ENCODE measurements at regions not wholly inside any gene's neighbourhood (a gene's known extent, or its start where the extent isn't known, plus 50 kb on each side); places are given as distances from the start of the nearest gene placed in this dataset.

DNA sequence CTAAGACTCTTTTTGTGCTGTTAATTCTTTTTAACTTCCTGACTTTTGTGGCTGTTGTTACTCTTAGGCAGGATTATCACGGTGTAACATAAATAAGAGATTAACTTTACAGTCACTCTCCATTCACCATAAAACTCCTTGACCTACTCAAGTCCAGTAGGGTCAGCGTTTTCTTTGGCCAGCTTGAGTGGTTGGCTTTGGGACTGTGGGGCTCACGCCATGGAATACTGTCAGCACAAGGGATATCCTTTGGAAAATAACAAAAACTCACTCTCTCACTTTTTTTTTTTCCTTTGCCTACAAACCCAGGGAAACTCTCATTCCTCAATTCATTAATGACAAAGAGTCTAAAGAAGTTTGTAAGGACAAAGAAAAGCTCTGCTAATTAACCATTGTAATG is 89.4 kb upstream of the TLL1 start:
- Histone ChIP-seq H3K4me1 (ENCODE audit: control insufficient read depth, extremely low read depth, insufficient read depth, low read length) (no peaks in the 10 kb centered on the region), H2AFZ (ENCODE audit: low read length) (no peak overlapping the region), H4K20me1 (ENCODE audit: control insufficient read depth, extremely low read depth, insufficient read depth, low read length) (no peaks in the 10 kb centered on the region), H3K27ac (ENCODE audit: insufficient read depth, low read length) (no peak overlapping the region), H3K27me3 (ENCODE audit: control insufficient read depth, insufficient read depth, low read length) (no peaks in the 10 kb centered on the region), H3K9me3 (ENCODE audit: control insufficient read depth, insufficient read depth, low read depth, low read length) (no peaks in the 10 kb centered on the region), H3K4me2 (ENCODE audit: extremely low read depth, insufficient read depth, low read length) (no peak overlapping the region), H3K9ac (ENCODE audit: insufficient read depth, low read length) (no peak overlapping the region), H3K4me3 (replicated peaks in 1 of 4; ENCODE audit: control extremely low read depth in 1 of 4, insufficient read depth in 1 of 4, low read depth in 3 of 4, low read length in 4 of 4) (no peak overlapping the region), H3K79me2 (ENCODE audit: control insufficient read depth, insufficient read depth, low read length) (no peaks in the 10 kb centered on the region), H3K36me3 (ENCODE audit: control insufficient read depth, insufficient read depth, low read length) (no peaks in the 10 kb centered on the region)
- DNase-seq (ENCODE audit: low read depth in 2 of 2), result no peak
- TF ChIP-seq, protein P1, sequence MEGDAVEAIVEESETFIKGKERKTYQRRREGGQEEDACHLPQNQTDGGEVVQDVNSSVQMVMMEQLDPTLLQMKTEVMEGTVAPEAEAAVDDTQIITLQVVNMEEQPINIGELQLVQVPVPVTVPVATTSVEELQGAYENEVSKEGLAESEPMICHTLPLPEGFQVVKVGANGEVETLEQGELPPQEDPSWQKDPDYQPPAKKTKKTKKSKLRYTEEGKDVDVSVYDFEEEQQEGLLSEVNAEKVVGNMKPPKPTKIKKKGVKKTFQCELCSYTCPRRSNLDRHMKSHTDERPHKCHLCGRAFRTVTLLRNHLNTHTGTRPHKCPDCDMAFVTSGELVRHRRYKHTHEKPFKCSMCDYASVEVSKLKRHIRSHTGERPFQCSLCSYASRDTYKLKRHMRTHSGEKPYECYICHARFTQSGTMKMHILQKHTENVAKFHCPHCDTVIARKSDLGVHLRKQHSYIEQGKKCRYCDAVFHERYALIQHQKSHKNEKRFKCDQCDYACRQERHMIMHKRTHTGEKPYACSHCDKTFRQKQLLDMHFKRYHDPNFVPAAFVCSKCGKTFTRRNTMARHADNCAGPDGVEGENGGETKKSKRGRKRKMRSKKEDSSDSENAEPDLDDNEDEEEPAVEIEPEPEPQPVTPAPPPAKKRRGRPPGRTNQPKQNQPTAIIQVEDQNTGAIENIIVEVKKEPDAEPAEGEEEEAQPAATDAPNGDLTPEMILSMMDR (conservative IDR thresholded peaks at IDR 0.05 in 1 of 2, IDR thresholded peaks at IDR 0.05 in 1 of 2; ENCODE audit: low read depth in 1 of 2, low read length in 2 of 2), result no peak
- TF ChIP-seq EZH2 (IDR thresholded peaks at IDR 0.05; ENCODE audit: low read length, missing control alignments), result no peak

DNA sequence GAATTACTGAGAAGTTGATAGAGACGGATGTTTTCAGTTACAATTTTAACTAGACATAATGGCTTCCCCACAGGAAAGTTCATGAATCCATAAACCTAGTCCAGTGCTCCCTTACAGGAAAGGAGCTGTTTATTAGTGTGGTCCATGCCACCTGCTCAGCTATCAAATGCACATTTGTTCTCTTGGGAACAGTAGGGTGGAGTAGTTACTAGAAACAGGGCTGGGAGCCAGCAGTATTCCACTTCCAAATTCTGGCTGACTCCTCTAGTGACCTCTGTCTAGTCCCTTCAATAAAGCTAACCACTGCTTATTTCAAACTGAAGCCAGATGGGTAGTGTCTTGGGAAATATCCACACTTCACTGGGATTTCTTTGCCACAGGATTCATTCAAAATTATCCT is 88.4 kb upstream of the TLL1 start:
- no peak overlapping the region for H3K9ac ChIP-seq (ENCODE audit: insufficient read depth, low read length)
- no peak overlapping the region for H3K4me2 ChIP-seq (ENCODE audit: extremely low read depth, insufficient read depth, low read length)
- no peaks in the 10 kb centered on the region for H3K9me3 ChIP-seq (ENCODE audit: control insufficient read depth, insufficient read depth, low read depth, low read length)
- H2AFZ ChIP-seq (ENCODE audit: low read length), result no peak overlapping the region
- no peaks in the 10 kb centered on the region for H3K27me3 ChIP-seq (ENCODE audit: control insufficient read depth, insufficient read depth, low read length)
- peak in 1 of 2 donors; percentile 14 for DNase-seq (ENCODE audit: low read depth in 2 of 2)
- no peaks in the 10 kb centered on the region for H3K79me2 ChIP-seq (ENCODE audit: control insufficient read depth, insufficient read depth, low read length)
- H3K4me1 ChIP-seq (ENCODE audit: control insufficient read depth, extremely low read depth, insufficient read depth, low read length), result no peaks in the 10 kb centered on the region
- no peaks in the 10 kb centered on the region for H4K20me1 ChIP-seq (ENCODE audit: control insufficient read depth, extremely low read depth, insufficient read depth, low read length)
- no peak overlapping the region for H3K4me3 ChIP-seq (replicated peaks in 1 of 4; ENCODE audit: control extremely low read depth in 1 of 4, insufficient read depth in 1 of 4, low read depth in 3 of 4, low read length in 4 of 4)
- TF ChIP-seq, protein P1 (conservative IDR thresholded peaks at IDR 0.05 in 1 of 2, IDR thresholded peaks at IDR 0.05 in 1 of 2; ENCODE audit: low read depth in 1 of 2, low read length in 2 of 2), result no peak
- TF ChIP-seq EZH2 (IDR thresholded peaks at IDR 0.05; ENCODE audit: low read length, missing control alignments), result no peak
- no peaks in the 10 kb centered on the region for H3K36me3 ChIP-seq (ENCODE audit: control insufficient read depth, insufficient read depth, low read length)
- no peak overlapping the region for H3K27ac ChIP-seq (ENCODE audit: insufficient read depth, low read length)

DNA sequence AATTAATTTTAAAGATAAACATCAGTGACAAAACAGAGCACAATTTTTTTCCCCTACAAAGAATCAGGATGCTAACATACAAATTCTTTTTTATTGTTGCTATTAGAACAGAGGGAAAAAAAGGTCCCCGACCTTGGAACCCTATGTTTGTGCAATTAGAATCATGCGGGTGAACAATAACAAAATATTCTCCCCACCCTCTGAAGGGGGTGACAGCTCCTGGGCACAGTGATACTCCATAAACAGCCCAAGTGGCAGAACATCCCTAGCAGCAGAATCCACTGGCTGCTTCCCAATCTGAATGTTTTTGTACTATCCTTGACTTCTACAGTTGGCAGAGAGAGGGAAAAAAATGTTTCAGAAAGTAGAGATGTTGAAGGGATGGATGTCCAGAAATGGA is 87.7 kb upstream of the TLL1 start:
- TF ChIP-seq, protein P1 (conservative IDR thresholded peaks at IDR 0.05 in 1 of 2, IDR thresholded peaks at IDR 0.05 in 1 of 2; ENCODE audit: low read depth in 1 of 2, low read length in 2 of 2), result no peak
- no peak for TF ChIP-seq EZH2 (IDR thresholded peaks at IDR 0.05; ENCODE audit: low read length, missing control alignments)

More for the DNA sequence above, 87.7 kb upstream of the TLL1 start:
- Histone ChIP-seq H3K36me3 (ENCODE audit: control insufficient read depth, insufficient read depth, low read length) (no peaks in the 10 kb centered on the region), H2AFZ (ENCODE audit: low read length) (no peak overlapping the region), H3K4me2 (ENCODE audit: extremely low read depth, insufficient read depth, low read length) (no peak overlapping the region), H3K9me3 (ENCODE audit: control insufficient read depth, insufficient read depth, low read depth, low read length) (no peaks in the 10 kb centered on the region), H3K4me1 (ENCODE audit: control insufficient read depth, extremely low read depth, insufficient read depth, low read length) (no peaks in the 10 kb centered on the region), H4K20me1 (ENCODE audit: control insufficient read depth, extremely low read depth, insufficient read depth, low read length) (no peaks in the 10 kb centered on the region), H3K4me3 (replicated peaks in 1 of 4; ENCODE audit: control extremely low read depth in 1 of 4, insufficient read depth in 1 of 4, low read depth in 3 of 4, low read length in 4 of 4) (no peak overlapping the region), H3K79me2 (ENCODE audit: control insufficient read depth, insufficient read depth, low read length) (no peaks in the 10 kb centered on the region), H3K27ac (ENCODE audit: insufficient read depth, low read length) (no peak overlapping the region), H3K9ac (ENCODE audit: insufficient read depth, low read length) (no peak overlapping the region), H3K27me3 (ENCODE audit: control insufficient read depth, insufficient read depth, low read length) (no peaks in the 10 kb centered on the region)
- no peak for DNase-seq (ENCODE audit: low read depth in 2 of 2)

All from fibroblast of lung (primary cell).